A549 (cell line): ENCODE measurements at regions not wholly inside any gene's neighbourhood (a gene's known extent, or its start where the extent isn't known, plus 50 kb on each side); places are given as distances from the start of the nearest gene placed in this dataset.
"Not testable (repeated sequence)": the region's sequence is repeated elsewhere in the genome, so short reads cannot be mapped to it uniquely, and the experiment has no call there.

Experiments
- ATAC-seq, 2 experiments: fragments of 200-7000 bp in 1 of 2; fragments of >200 bp in 1 of 2; cut with Nextera tagmentation in 1 of 2; cut with Tn5 transposase in 1 of 2; 3 replicates each; pipeline versions ENCODE4 v1.8.0 to v1.9.1; 2018 to 2020; ENCODE audit warnings: mild to moderate bottlenecking in 1 of 2, moderate library complexity in 1 of 2
- CTCF ChIA-PET: fragments of 300-600 bp; sonication (Branson Sonifier 250); formaldehyde crosslinking; extraction: SDS; loops from one replicate; lab custom pipeline; 2021; ENCODE audit warnings: antibody characterized with exemption, inconsistent platforms; lab: Yijun Ruan, JAX
- POLR2A ChIA-PET: fragments of 350-600 bp; formaldehyde crosslinking; extraction: SDS; loops from one replicate; lab custom pipeline; 2021; ENCODE audit warnings: antibody characterized with exemption, inconsistent platforms; lab: Yijun Ruan, JAX
- DNase-seq, 2 experiments: peaks; one replicate each; pipeline versions ENCODE4 v3.0.0 to v3.0.0-alpha.2; 2011 to 2016; ENCODE audit warnings: low read depth in 1 of 2, low spot score in 1 of 2
- FAIRE-seq: peaks from 2 replicates; lab custom pipeline; 2011; peaks lifted over from hg19 to GRCh38; lab: Jason Lieb, UNC
- H3K27ac ChIP-seq, 2 experiments: fragments of >200 bp; sonication (Bioruptor Twin); formaldehyde crosslinking; 3 replicates each; pipeline ENCODE4 v1.5.1; 2016 to 2017
- H3K4me1 ChIP-seq: fragments of >200 bp; sonication (Bioruptor Twin); formaldehyde crosslinking; 3 replicates; pipeline ENCODE4 v1.6.1; 2016
- H3K4me2 ChIP-seq: fragments of >200 bp; sonication (Bioruptor Twin); formaldehyde crosslinking; 3 replicates; pipeline ENCODE4 v1.6.1; 2016
- H3K4me3 ChIP-seq: fragments of >200 bp; sonication (Bioruptor Twin); formaldehyde crosslinking; 3 replicates; pipeline ENCODE4 v1.5.1; 2016
- H3K9me3 ChIP-seq: fragments of >200 bp; sonication (Bioruptor Twin); formaldehyde crosslinking; 3 replicates; pipeline ENCODE4 v1.6.1; 2016
- BHLHE40 ChIP-seq: IDR thresholded peaks from 2 replicates; pipeline ENCODE4 v1.6.1; 2012; ENCODE audit warnings: low read depth, low read length, inconsistent platforms
- CHD2 ChIP-seq: fragments of 150-350 bp; IDR thresholded peaks from 2 replicates; pipeline ENCODE4 v1.6.1; 2014; ENCODE audit warnings: low read length; ENCODE audit not compliant: partially characterized antibody
- CHD4 ChIP-seq: fragments of 200-600 bp; sonication (generic); IDR thresholded peaks from 2 replicates; pipeline ENCODE4 v1.6.1; 2016; ENCODE audit warnings: antibody characterized with exemption, mild to moderate bottlenecking, borderline replicate concordance
- CTCF ChIP-seq: fragments of >200 bp; sonication (Bioruptor Twin); formaldehyde crosslinking; IDR thresholded peaks from 3 replicates; pipeline ENCODE4 v1.5.1; 2016
- EHMT2 ChIP-seq: fragments of 200-600 bp; sonication (generic); IDR thresholded peaks from 2 replicates; pipeline ENCODE4 v1.6.1; 2016; ENCODE audit warnings: antibody characterized with exemption, low read depth, mild to moderate bottlenecking, moderate library complexity
- ESRRA ChIP-seq: fragments of 150-350 bp; IDR thresholded peaks from 2 replicates; pipeline ENCODE4 v1.6.1; 2014; ENCODE audit warnings: mild to moderate bottlenecking, low read length, borderline replicate concordance
- HDAC2 ChIP-seq: fragments of 200-600 bp; sonication (generic); IDR thresholded peaks from 2 replicates; pipeline ENCODE4 v1.6.1; 2016
- HES2 ChIP-seq: fragments of >200 bp; sonication (Bioruptor Twin); formaldehyde crosslinking; IDR thresholded peaks from 2 replicates; pipeline ENCODE4 v1.6.1; 2016
- HEYL ChIP-seq: fragments of 250-450 bp; sonication (Bioruptor Pico); IDR thresholded peaks from 2 replicates; pipeline ENCODE4 v1.8.0; 2021; ENCODE audit warnings: mild to moderate bottlenecking, moderate library complexity
- HMGXB4 ChIP-seq: fragments of 250-450 bp; sonication (Bioruptor Pico); IDR thresholded peaks from 2 replicates; pipeline ENCODE4 v1.5.0; 2021; ENCODE audit warnings: mild to moderate bottlenecking, moderate library complexity, borderline replicate concordance
- HOXB5 ChIP-seq: fragments of 250-450 bp; sonication (Bioruptor Pico); IDR thresholded peaks from 2 replicates; pipeline ENCODE4 v1.5.0; 2020; ENCODE audit warnings: mild to moderate bottlenecking, moderate library complexity
- MAFK ChIP-seq: fragments of 450-650 bp; IDR thresholded peaks from 2 replicates; pipeline ENCODE4 v1.6.1; 2014; ENCODE audit not compliant: partially characterized antibody
- MYC ChIP-seq: IDR thresholded peaks from 2 replicates; pipeline ENCODE4 v1.6.1; 2012; ENCODE audit warnings: mild to moderate bottlenecking, inconsistent platforms, low read length, improper control_type of control experiment, borderline replicate concordance
- POLR2A ChIP-seq: IDR thresholded peaks from 2 replicates; pipeline ENCODE4 v1.6.1; 2012; ENCODE audit warnings: mild to moderate bottlenecking, low read length
- RNF2 ChIP-seq: fragments of 200-600 bp; sonication (generic); IDR thresholded peaks from 2 replicates; pipeline ENCODE4 v1.6.1; 2016; ENCODE audit warnings: low read depth, mild to moderate bottlenecking, antibody characterized with exemption, moderate library complexity, borderline replicate concordance
- SREBF2 ChIP-seq: fragments of 450-650 bp; IDR thresholded peaks from 2 replicates; pipeline ENCODE4 v1.6.1; 2014; ENCODE audit warnings: mild to moderate bottlenecking, moderate library complexity
- ZC3H11A ChIP-seq: fragments of 450-650 bp; IDR thresholded peaks from 2 replicates; pipeline ENCODE4 v1.6.1; 2014; ENCODE audit warnings: antibody characterized with exemption, mild to moderate bottlenecking
- ZFP36 ChIP-seq: fragments of 450-650 bp; IDR thresholded peaks from 2 replicates; pipeline ENCODE4 v1.6.1; 2014; ENCODE audit warnings: borderline replicate concordance; ENCODE audit not compliant: partially characterized antibody
- WGBS: methylation state at CpG from one replicate; pipeline ENCODE4 v1.1.6; 2017; ENCODE audit errors: missing lambda C conversion rate; 5-methylcytosine and 5-hydroxymethylcytosine counted together

GRCh38 chr13:40356011-40356410, 310.4 kb downstream of the FOXO1 start:
- ChIA-PET CTCF (no interaction called here), POLR2A (no interaction called here)
- Histone ChIP-seq H3K4me3 (no peak overlapping the region), H3K4me1 (no peaks in the 10 kb centered on the region), H3K4me2 (no peak overlapping the region), H3K9me3 (no peaks in the 10 kb centered on the region), H3K27ac (no peak overlapping the region)
- ATAC-seq (no peak), FAIRE-seq (no peak), DNase-seq (no peak)
- TF ChIP-seq CHD4 (no peak), CTCF (no peak), MYC (no peak), HEYL (CRISPR knock-in tag) (no peak)
- 90% methylated on average over 6 of the region's 6 CpGs for WGBS

- DNase-seq, H3K4me2 ChIP-seq, FAIRE-seq, H3K4me3 ChIP-seq, POLR2A ChIA-PET, CTCF ChIA-PET, H3K27ac ChIP-seq, H3K4me1 ChIP-seq, H3K9me3 ChIP-seq, ATAC-seq: not testable (repeated sequence)
- WGBS, result 94% methylated on average over 11 of the region's 22 CpGs
Observed at GRCh38 chr13:40356458-40356857, 310.0 kb downstream of the FOXO1 start.

- CTCF ChIA-PET, result no interaction called here
- ATAC-seq (no peak), FAIRE-seq (no peak), DNase-seq (no peak)
- no peaks in the 10 kb centered on the region for H3K4me1 ChIP-seq
- no peak for TF ChIP-seq HDAC2
- no peak for TF ChIP-seq MYC
- TF ChIP-seq CHD4, result no peak
- no peak for TF ChIP-seq CHD2
- TF ChIP-seq HES2, result no peak
- TF ChIP-seq ZFP36, result no peak
- no peak for TF ChIP-seq HOXB5 (CRISPR knock-in tag)
- no peak for TF ChIP-seq EHMT2
- TF ChIP-seq BHLHE40, result no peak
- no peak for TF ChIP-seq ESRRA
- no peak for TF ChIP-seq MAFK
- no peak for TF ChIP-seq RNF2
- TF ChIP-seq SREBF2, result no peak
- no peak for TF ChIP-seq HMGXB4 (CRISPR knock-in tag)
- no peak for TF ChIP-seq POLR2A
- TF ChIP-seq ZC3H11A, result no peak
- no peak for TF ChIP-seq CTCF
- no peaks in the 10 kb centered on the region for H3K9me3 ChIP-seq
- POLR2A ChIA-PET, result no interaction called here
- WGBS, result 74% methylated on average over 5 of the region's 5 CpGs
- H3K4me3 ChIP-seq, result no peak overlapping the region
- no peak overlapping the region for H3K27ac ChIP-seq
- H3K4me2 ChIP-seq, result no peak overlapping the region
Observed at GRCh38 chr13:40362502-40362901, 303.9 kb downstream of the FOXO1 start.
